ENCODE measurements at regions not wholly inside any gene's neighbourhood (a gene's known extent, or its start where the extent isn't known, plus 50 kb on each side); places are given as distances from the start of the nearest gene placed in this dataset.

DNA sequence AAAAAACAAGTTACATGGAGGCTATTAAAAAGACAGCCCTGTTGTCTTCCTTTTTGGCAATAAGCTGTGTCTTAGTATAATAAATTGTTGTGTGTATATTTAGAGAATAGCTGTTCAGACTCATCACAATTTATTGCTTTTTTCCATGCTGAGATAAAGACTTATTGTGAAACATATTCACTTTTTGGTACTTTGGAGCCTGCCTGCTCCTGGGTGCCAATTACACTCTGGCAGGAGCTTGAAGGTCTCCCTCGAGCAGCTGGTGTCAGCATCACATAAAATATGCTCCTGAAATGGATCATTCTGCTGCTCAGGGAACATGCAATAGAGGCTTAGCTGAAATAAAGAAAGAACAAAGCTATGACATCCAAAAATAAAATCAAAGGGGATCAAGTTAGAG is 211.6 kb upstream of the DKK2 start:
- Histone ChIP-seq H3K27me3 (ENCODE audit: low read depth) (no peaks in the 10 kb centered on the region), H3K4me3 (no peak overlapping the region), H3K4me1 (no peaks in the 10 kb centered on the region), H3K36me3 (no peaks in the 10 kb centered on the region), H3K27ac (no peak overlapping the region), H3K9me3 (no peaks in the 10 kb centered on the region)
- ATAC-seq: no peak
- DNase-seq: no peak
- intact Hi-C loops (cut with DNase I): no loop called here
- TF ChIP-seq, protein P1, sequence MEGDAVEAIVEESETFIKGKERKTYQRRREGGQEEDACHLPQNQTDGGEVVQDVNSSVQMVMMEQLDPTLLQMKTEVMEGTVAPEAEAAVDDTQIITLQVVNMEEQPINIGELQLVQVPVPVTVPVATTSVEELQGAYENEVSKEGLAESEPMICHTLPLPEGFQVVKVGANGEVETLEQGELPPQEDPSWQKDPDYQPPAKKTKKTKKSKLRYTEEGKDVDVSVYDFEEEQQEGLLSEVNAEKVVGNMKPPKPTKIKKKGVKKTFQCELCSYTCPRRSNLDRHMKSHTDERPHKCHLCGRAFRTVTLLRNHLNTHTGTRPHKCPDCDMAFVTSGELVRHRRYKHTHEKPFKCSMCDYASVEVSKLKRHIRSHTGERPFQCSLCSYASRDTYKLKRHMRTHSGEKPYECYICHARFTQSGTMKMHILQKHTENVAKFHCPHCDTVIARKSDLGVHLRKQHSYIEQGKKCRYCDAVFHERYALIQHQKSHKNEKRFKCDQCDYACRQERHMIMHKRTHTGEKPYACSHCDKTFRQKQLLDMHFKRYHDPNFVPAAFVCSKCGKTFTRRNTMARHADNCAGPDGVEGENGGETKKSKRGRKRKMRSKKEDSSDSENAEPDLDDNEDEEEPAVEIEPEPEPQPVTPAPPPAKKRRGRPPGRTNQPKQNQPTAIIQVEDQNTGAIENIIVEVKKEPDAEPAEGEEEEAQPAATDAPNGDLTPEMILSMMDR (IDR thresholded peaks at IDR 0.05): no peak

DNA sequence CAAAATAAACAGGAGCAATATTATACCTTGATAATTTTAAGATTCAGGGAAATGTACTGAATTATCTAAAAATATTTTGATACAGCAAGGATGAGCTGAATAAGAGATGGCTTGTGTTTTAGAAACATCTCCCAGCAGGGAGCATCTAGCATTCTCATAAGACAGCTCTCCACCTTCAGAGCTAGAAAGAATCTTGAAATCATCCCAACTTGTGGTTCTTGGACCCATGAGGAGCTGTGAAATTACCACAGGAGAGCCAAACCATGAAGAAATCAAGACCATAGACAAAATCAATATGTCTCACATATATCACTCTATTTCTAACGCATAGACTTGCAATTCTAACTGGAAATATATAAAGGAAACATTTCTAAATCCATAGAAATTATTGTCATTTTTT is 210.6 kb upstream of the DKK2 start:
- Histone ChIP-seq H3K36me3 (no peaks in the 10 kb centered on the region), H3K27me3 (ENCODE audit: low read depth) (no peaks in the 10 kb centered on the region), H3K27ac (no peak overlapping the region), H3K9me3 (no peaks in the 10 kb centered on the region), H3K4me1 (no peaks in the 10 kb centered on the region), H3K4me3 (no peak overlapping the region)
- TF ChIP-seq, protein P1 (IDR thresholded peaks at IDR 0.05): no peak
- ATAC-seq: no peak
- no peak for DNase-seq
- intact Hi-C loops (cut with DNase I): no loop called here

DNA sequence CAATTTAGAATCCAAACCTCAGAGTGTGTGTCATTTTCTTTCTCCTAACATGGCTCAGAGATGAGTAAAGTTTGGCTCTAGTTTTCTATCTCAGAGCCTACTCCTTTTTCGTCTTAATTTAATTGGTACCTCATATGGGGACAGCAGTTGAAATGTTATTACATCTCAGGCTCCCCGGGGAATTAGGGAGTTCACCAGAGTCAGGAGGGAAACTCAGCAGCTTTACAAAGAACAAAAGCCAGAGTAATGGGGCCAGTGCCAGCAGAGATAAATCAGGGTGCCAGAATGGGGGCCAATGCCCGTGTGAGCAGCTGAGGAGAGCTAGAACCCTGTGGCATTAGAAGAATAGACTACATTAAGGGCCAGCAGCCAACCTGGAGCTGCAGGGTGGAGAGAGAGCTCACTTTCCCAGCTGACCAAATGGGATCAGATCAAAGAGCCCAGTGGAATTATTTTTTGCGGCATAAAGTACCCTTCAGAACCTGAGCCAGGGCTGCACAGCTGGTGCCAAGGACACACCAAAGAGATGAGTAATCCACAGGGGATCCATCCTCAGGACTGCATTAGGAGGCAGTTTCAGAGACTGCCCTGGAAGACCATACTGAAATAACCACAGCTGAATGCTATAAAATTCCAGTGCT is 207.1 kb upstream of the DKK2 start:
- H3K9me3 ChIP-seq: no peaks in the 10 kb centered on the region
- DNase-seq (no peak), ATAC-seq (no peak)
- H3K27ac ChIP-seq: no peak overlapping the region
- H3K36me3 ChIP-seq: no peaks in the 10 kb centered on the region
- intact Hi-C loops (cut with DNase I): no loop called here
- H3K4me3 ChIP-seq: no peak overlapping the region
- no peaks in the 10 kb centered on the region for H3K27me3 ChIP-seq (ENCODE audit: low read depth)
- TF ChIP-seq, protein P1 (IDR thresholded peaks at IDR 0.05): no peak
- H3K4me1 ChIP-seq: no peaks in the 10 kb centered on the region

DNA sequence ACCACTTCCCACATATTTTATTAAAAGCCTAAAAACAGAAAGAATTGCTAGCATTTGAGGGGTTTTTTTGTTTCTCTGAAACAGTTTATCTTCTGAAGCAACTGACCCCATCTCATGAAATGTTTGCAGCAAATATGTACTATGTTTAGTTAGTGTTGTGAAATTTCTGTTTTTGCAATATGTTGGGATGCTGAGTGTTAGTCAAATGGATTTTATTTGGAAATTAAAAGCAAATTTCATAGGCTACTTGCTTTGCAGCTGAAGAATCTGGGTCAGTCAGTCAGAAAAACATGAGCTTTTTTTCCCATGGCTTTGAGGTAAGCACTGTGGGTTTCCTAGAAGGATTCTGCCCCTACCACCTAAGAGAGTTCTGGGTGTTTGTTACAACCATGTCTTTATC is 184.9 kb upstream of the DKK2 start:
- no peak for DNase-seq
- TF ChIP-seq, protein P1 (IDR thresholded peaks at IDR 0.05): no peak
- H3K9me3 ChIP-seq: no peaks in the 10 kb centered on the region
- no peak overlapping the region for H3K27ac ChIP-seq
- no peak overlapping the region for H3K4me3 ChIP-seq
- H3K27me3 ChIP-seq (ENCODE audit: low read depth): no peaks in the 10 kb centered on the region
- intact Hi-C loops (cut with DNase I): no loop called here
- H3K36me3 ChIP-seq: no peaks in the 10 kb centered on the region
- ATAC-seq: no peak
- H3K4me1 ChIP-seq: no peaks in the 10 kb centered on the region

DNA sequence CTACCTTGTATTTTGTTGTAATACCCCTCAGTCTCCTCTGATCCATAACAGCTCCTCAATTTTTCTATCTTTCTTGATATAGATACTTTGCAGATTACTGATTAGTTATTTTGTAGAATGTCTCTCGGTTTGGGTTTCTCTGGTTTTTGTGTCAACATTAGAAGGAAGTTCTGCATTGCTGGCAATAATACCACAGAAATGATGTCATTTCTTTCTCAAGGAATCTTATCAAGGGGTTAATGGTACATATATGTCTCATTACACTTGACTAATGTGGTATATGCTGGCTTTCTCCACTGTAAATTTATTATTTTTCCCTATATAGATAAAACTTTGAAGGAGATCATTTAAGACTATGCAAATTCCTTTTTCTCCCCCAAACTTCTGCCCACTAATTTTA is 183.6 kb upstream of the DKK2 start:
- no peaks in the 10 kb centered on the region for H3K9me3 ChIP-seq
- intact Hi-C loops (cut with DNase I): no loop called here
- H3K4me3 ChIP-seq: no peak overlapping the region
- H3K27ac ChIP-seq: no peak overlapping the region
- H3K36me3 ChIP-seq: no peaks in the 10 kb centered on the region
- H3K27me3 ChIP-seq (ENCODE audit: low read depth): no peaks in the 10 kb centered on the region
- ATAC-seq: no peak
- no peak for DNase-seq
- TF ChIP-seq, protein P1 (IDR thresholded peaks at IDR 0.05): no peak
- H3K4me1 ChIP-seq: no peaks in the 10 kb centered on the region

Data from lower lobe of right lung (tissue), 2 donors.